IMR-90 (cell line): ENCODE measurements at regions not wholly inside any gene's neighbourhood (a gene's known extent, or its start where the extent isn't known, plus 50 kb on each side); places are given as distances from the start of the nearest gene placed in this dataset.

Experiments
- ATAC-seq: fragments of 200-7000 bp; cut with Tn5 transposase; 2 replicates; pipeline ENCODE4 v1.9.1; 2020; ENCODE audit warnings: low read depth, mild to moderate bottlenecking, moderate library complexity
- BruUV-seq: library from RNA; stranded (reverse); fragments of 400-500 nt; replicated peaks from 2 replicates; lab custom pipeline; 2021; lab: Mats Ljungman, UMichigan
- CTCF ChIA-PET: fragments of 300-600 bp; formaldehyde crosslinking; extraction: SDS; loops from one replicate; lab custom pipeline; 2021; ENCODE audit warnings: antibody characterized with exemption; lab: Yijun Ruan, JAX
- POLR2A ChIA-PET: fragments of 300-600 bp; sonication (Branson Sonifier 250); formaldehyde crosslinking; loops from one replicate; lab custom pipeline; 2022; ENCODE audit warnings: antibody characterized with exemption; ENCODE audit not compliant: unreplicated experiment; lab: Charles Lee
- DNase-seq: peaks from one replicate; pipeline ENCODE4 v3.0.0; 2013
- H2AFZ ChIP-seq: replicated peaks from 2 replicates; pipeline ENCODE3; 2013; ENCODE audit warnings: low read length, mild to moderate bottlenecking; ENCODE audit not compliant: poor library complexity
- H2AK5ac ChIP-seq: 2 replicates; pipeline ENCODE4 v1.6.1; 2013; ENCODE audit warnings: low read depth, low read length, inconsistent platforms
- H2AK9ac ChIP-seq: replicated peaks from 2 replicates; pipeline ENCODE3; 2013; ENCODE audit warnings: mild to moderate bottlenecking, low read depth, low read length, moderate library complexity; ENCODE audit not compliant: poor library complexity
- H2BK120ac ChIP-seq: 2 replicates; pipeline ENCODE4 v1.6.1; 2013; ENCODE audit warnings: low read depth, low read length, inconsistent platforms
- H2BK15ac ChIP-seq: 3 replicates; pipeline ENCODE4 v1.6.1; 2013; ENCODE audit warnings: low read depth, low read length, inconsistent platforms
- H2BK20ac ChIP-seq: 2 replicates; pipeline ENCODE4 v1.6.1; 2013; ENCODE audit warnings: low read depth, mild to moderate bottlenecking, inconsistent platforms, low read length, moderate library complexity
- H2BK5ac ChIP-seq: 2 replicates; pipeline ENCODE4 v1.6.1; 2013; ENCODE audit warnings: mild to moderate bottlenecking, low read depth, low read length, inconsistent platforms; ENCODE audit not compliant: poor library complexity, severe bottlenecking
- H3K14ac ChIP-seq: replicated peaks from 2 replicates; pipeline ENCODE4 v1.6.1; 2013; ENCODE audit warnings: low read depth, low read length, inconsistent platforms
- H3K18ac ChIP-seq: 2 replicates; pipeline ENCODE4 v1.6.1; 2013; ENCODE audit warnings: low read depth, low read length, control low read depth
- H3K23ac ChIP-seq: 2 replicates; pipeline ENCODE4 v1.6.1; 2013; ENCODE audit warnings: low read depth, low read length, inconsistent platforms
- H3K27ac ChIP-seq: 2 replicates; pipeline ENCODE4 v1.5.1; 2013; ENCODE audit warnings: mild to moderate bottlenecking, control low read depth, low read length; ENCODE audit not compliant: insufficient read depth
- H3K27me3 ChIP-seq: 2 replicates; pipeline ENCODE4 v1.6.1; 2013; ENCODE audit warnings: low read length; ENCODE audit not compliant: control insufficient read depth, insufficient read depth
- H3K36me3 ChIP-seq: 2 replicates; pipeline ENCODE4 v1.6.1; 2013; ENCODE audit warnings: low read length, mixed read lengths; ENCODE audit not compliant: control insufficient read depth, insufficient read depth
- H3K4ac ChIP-seq: 2 replicates; pipeline ENCODE4 v1.6.1; 2013; ENCODE audit warnings: low read depth, low read length, inconsistent platforms
- H3K4me1 ChIP-seq: 2 replicates; pipeline ENCODE4 v1.6.1; 2013; ENCODE audit warnings: low read length, mixed read lengths; ENCODE audit not compliant: control insufficient read depth, insufficient read depth
- H3K4me2 ChIP-seq: 2 replicates; pipeline ENCODE4 v1.6.1; 2013; ENCODE audit warnings: low read depth, mild to moderate bottlenecking, control low read depth, low read length, moderate library complexity
- H3K4me3 ChIP-seq: 2 replicates; pipeline ENCODE4 v1.5.1; 2013; ENCODE audit warnings: low read depth, mild to moderate bottlenecking, control low read depth, low read length, moderate library complexity; ENCODE audit not compliant: insufficient read depth
- H3K56ac ChIP-seq: 2 replicates; pipeline ENCODE4 v1.6.1; 2013; ENCODE audit warnings: low read length, inconsistent platforms; ENCODE audit not compliant: insufficient read depth; ENCODE audit errors: extremely low read depth
- H3K79me1 ChIP-seq, 2 experiments: 2 replicates each; pipeline ENCODE4 v1.6.1; 2013; ENCODE audit warnings: low read length in 2 of 2, inconsistent platforms in 1 of 2, low read depth in 1 of 2
- H3K9ac ChIP-seq: 2 replicates; pipeline ENCODE4 v1.6.1; 2013; ENCODE audit warnings: low read depth, low read length, control low read depth
- H3K9me1 ChIP-seq: 2 replicates; pipeline ENCODE4 v1.6.1; 2013; ENCODE audit warnings: low read length, inconsistent platforms; ENCODE audit not compliant: insufficient read depth
- H3K9me3 ChIP-seq: 2 replicates; pipeline ENCODE4 v1.6.1; 2013; ENCODE audit warnings: low read length; ENCODE audit not compliant: control insufficient read depth, insufficient read depth
- H4K20me1 ChIP-seq: 2 replicates; pipeline ENCODE4 v1.6.1; 2013; ENCODE audit warnings: low read length, inconsistent platforms; ENCODE audit not compliant: insufficient read depth
- H4K5ac ChIP-seq: 2 replicates; pipeline ENCODE4 v1.6.1; 2013; ENCODE audit warnings: mild to moderate bottlenecking, low read depth, low read length, control low read depth
- H4K8ac ChIP-seq, 2 experiments: 2 replicates each; pipeline ENCODE4 v1.6.1; 2013; ENCODE audit warnings: low read depth in 2 of 2, low read length in 2 of 2, control low read depth in 1 of 2, inconsistent platforms in 1 of 2
- H4K91ac ChIP-seq: 2 replicates; pipeline ENCODE4 v1.6.1; 2013; ENCODE audit warnings: low read depth, low read length, inconsistent platforms; ENCODE audit not compliant: insufficient read depth
- BHLHE40 ChIP-seq: fragments of 150-350 bp; IDR thresholded peaks from 2 replicates; pipeline ENCODE4 v1.6.1; 2016; ENCODE audit warnings: mild to moderate bottlenecking, low read depth, low read length
- CEBPB ChIP-seq: IDR thresholded peaks from 2 replicates; pipeline ENCODE4 v1.6.1; 2012; ENCODE audit warnings: low read depth, low read length, improper control_type of control experiment
- MAZ ChIP-seq: IDR thresholded peaks from 2 replicates; pipeline ENCODE4 v1.6.1; 2012; ENCODE audit warnings: low read depth, mild to moderate bottlenecking, low read length, improper control_type of control experiment, moderate library complexity, borderline replicate concordance
- NFE2L2 ChIP-seq: fragments of 150-350 bp; IDR thresholded peaks from 2 replicates; pipeline ENCODE4 v1.6.1; 2016; ENCODE audit warnings: low read depth, mild to moderate bottlenecking, low read length
- POLR2A ChIP-seq: IDR thresholded peaks from 2 replicates; pipeline ENCODE4 v1.6.1; 2012; ENCODE audit warnings: mild to moderate bottlenecking, low read depth, low read length
- RAD21 ChIP-seq: IDR thresholded peaks from 2 replicates; pipeline ENCODE4 v1.6.1; 2012; ENCODE audit warnings: low read length, improper control_type of control experiment
- SMC3 ChIP-seq: fragments of 150-350 bp; IDR thresholded peaks from 2 replicates; pipeline ENCODE4 v1.6.1; 2016; ENCODE audit warnings: low read depth, mild to moderate bottlenecking, antibody characterized with exemption, low read length, moderate library complexity
- USF2 ChIP-seq: fragments of 150-350 bp; IDR thresholded peaks from 2 replicates; pipeline ENCODE4 v1.6.1; 2017; ENCODE audit warnings: mild to moderate bottlenecking, antibody characterized with exemption, low read length, low read depth
- WGBS, 2 experiments: methylation state at CpG; one replicate each; pipeline versions ENCODE4 v1.1.5 to v1.1.7; 2013; ENCODE audit warnings: missing lambda C conversion rate in 2 of 2; ENCODE audit not compliant: insufficient read length in 1 of 2; ENCODE audit errors: extremely low coverage in 2 of 2; 5-methylcytosine and 5-hydroxymethylcytosine counted together
- dilution Hi-C: fragments of 300-500 bp; cut with HindIII; formaldehyde crosslinking; loops from one replicate; pipeline ENCODE4 v1.14.3; 2018; ENCODE audit warnings: low sequenced_read_pairs; ENCODE audit not compliant: unreplicated experiment
- in situ Hi-C: fragments of 300-500 bp; cut with MboI; formaldehyde crosslinking; loops from 3 replicates; pipeline ENCODE4 v1.14.3; 2019; ENCODE audit warnings: low sequenced_read_pairs, inconsistent platforms, mixed read lengths
- intact Hi-C: fragments of 100-400 bp; cut with micrococcal nuclease; formaldehyde crosslinking; loops from 2 replicates; pipeline ENCODE4 v1.10.0; 2022

- CTCF ChIA-PET = no interaction called here
- Histone ChIP-seq H2BK120ac (peak overlapping the region; percentile 51; the same call in 1 of the 2 replicates), H3K4me1 (peaks cover 4% of the 10 kb centered on the region), H3K9me3 (no peaks in the 10 kb centered on the region), H2BK20ac (no peak overlapping the region; the same call in 1 of the 2 replicates), H3K14ac (no peak overlapping the region), H3K56ac (no peak overlapping the region), H2AK9ac (no peak overlapping the region), H4K8ac (peak overlapping the region in 1 of 2 experiments; percentile 36; a peak in 1 of 4 replicates), H2AK5ac (no peak overlapping the region), H2BK15ac (no peak overlapping the region), H4K20me1 (no peaks in the 10 kb centered on the region), H3K4ac (no peak overlapping the region), H3K9me1 (peaks cover 4% of the 10 kb centered on the region), H3K27ac (no peak overlapping the region), H3K36me3 (no peaks in the 10 kb centered on the region), H2AFZ (no peak overlapping the region), H4K5ac (no peak overlapping the region; the same call in 1 of the 2 replicates), H4K91ac (no peak overlapping the region), H3K23ac (no peak overlapping the region), H3K4me3 (no peak overlapping the region), H3K79me1 (no peaks in the 10 kb centered on the region), H3K9ac (no peak overlapping the region), H3K18ac (no peak overlapping the region), H2BK5ac (no peak overlapping the region), H3K4me2 (no peak overlapping the region), H3K27me3 (no peaks in the 10 kb centered on the region)
- dilution Hi-C loops = no loop called here
- intact Hi-C loops = no loop called here
- WGBS, 2 experiments = no CpG with 5 or more reads among the region's 1 CpG
- BruUV-seq = no TSS peak
- POLR2A ChIA-PET = no interaction called here
- TF ChIP-seq MAZ (no peak), RAD21 (no peak), USF2 (no peak), BHLHE40 (no peak), SMC3 (no peak), NFE2L2 (no peak), CEBPB (no peak), POLR2A (no peak)
- no peak for ATAC-seq
- in situ Hi-C loops = no loop called here
- no peak for DNase-seq
Observed at GRCh38 chr10:4532011-4532410, 294.0 kb upstream of the AKR1E2 start.
